Activated T-cell treated with anti-CD3 and anti-CD28 coated beads, Interleukin-2, amount 50 U/mL, for 72 hours (primary cell): ENCODE measurements at regions not wholly inside any gene's neighbourhood (a gene's known extent, or its start where the extent isn't known, plus 50 kb on each side); places are given as distances from the start of the nearest gene placed in this dataset.
"Not testable (repeated sequence)": the region's sequence is repeated elsewhere in the genome, so short reads cannot be mapped to it uniquely, and the experiment has no call there.

Experiments used
- ATAC-seq, 2 donors: fragments of 150-1000 bp; cut with Tn5 transposase; replicated peaks in 1 of 2; 2 replicates each; pipeline ENCODE4 v1.10.0; 2021; ENCODE audit warnings: moderate library complexity in 2 of 2, mild to moderate bottlenecking in 1 of 2
- DNase-seq, 2 donors: peaks; one replicate each; pipeline ENCODE4 v3.0.0; 2021 to 2022; ENCODE audit warnings: mixed read lengths in 1 of 2
- H3K27ac Mint-ChIP-seq: one replicate; pipeline ENCODE4 v1.8.0; 2022; ENCODE audit warnings: mild to moderate bottlenecking, moderate library complexity, mixed read lengths
- H3K27me3 Mint-ChIP-seq: one replicate; pipeline ENCODE4 v1.8.0; 2022; ENCODE audit warnings: low read depth, mixed read lengths
- H3K36me3 Mint-ChIP-seq, 2 donors: one replicate each; pipeline ENCODE4 v1.8.0; 2022; ENCODE audit warnings: mixed read lengths in 2 of 2, mild to moderate bottlenecking in 1 of 2; ENCODE audit not compliant: insufficient read depth in 2 of 2
- H3K4me1 Mint-ChIP-seq: one replicate; pipeline ENCODE4 v1.8.0; 2022; ENCODE audit warnings: low read depth, mixed read lengths
- H3K4me3 Mint-ChIP-seq, 2 donors: one replicate each; pipeline ENCODE4 v1.8.0; 2022; ENCODE audit warnings: mild to moderate bottlenecking in 2 of 2, mixed read lengths in 2 of 2, moderate library complexity in 2 of 2
- H3K9me3 Mint-ChIP-seq, 2 donors: one replicate each; pipeline ENCODE4 v1.8.0; 2022; ENCODE audit warnings: mixed read lengths in 2 of 2

DNA sequence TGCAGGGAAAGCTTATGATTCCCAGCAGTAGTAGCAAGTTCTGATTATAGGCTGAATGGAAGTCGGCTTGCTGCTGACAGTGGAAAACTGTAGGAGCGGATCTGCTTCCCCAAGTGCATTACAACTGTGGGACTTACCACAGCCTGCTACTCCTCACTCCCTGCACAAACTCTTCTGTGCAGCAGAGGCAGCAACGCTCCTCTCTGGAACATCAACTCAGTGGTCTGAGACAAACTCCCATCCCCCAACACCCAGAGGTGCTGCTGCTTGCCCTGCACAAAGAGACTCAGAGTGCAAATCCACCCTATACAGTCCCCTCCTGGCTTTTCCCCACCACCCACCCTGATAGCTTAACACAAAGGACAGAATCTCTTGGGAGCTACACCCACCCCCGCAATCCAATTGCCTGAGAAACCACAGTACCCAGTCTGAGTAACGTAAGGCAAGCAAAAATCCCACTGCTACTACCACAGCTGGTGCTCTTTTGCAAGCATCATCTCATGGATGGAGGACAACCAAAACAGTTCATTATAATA, 1455.2 kb downstream of the AMY1C start:
- Mint-ChIP-seq H3K36me3 (peaks cover 0 to 2% of the 10 kb centered on the region in 2 donors), H3K4me1 (no peaks in the 10 kb centered on the region), H3K9me3 (peaks cover 3 to 5% of the 10 kb centered on the region in 2 donors), H3K27ac (no peak overlapping the region), H3K27me3 (no peaks in the 10 kb centered on the region), H3K4me3 (no peak overlapping the region)
- DNase-seq (no peak), ATAC-seq (no peak)

DNA sequence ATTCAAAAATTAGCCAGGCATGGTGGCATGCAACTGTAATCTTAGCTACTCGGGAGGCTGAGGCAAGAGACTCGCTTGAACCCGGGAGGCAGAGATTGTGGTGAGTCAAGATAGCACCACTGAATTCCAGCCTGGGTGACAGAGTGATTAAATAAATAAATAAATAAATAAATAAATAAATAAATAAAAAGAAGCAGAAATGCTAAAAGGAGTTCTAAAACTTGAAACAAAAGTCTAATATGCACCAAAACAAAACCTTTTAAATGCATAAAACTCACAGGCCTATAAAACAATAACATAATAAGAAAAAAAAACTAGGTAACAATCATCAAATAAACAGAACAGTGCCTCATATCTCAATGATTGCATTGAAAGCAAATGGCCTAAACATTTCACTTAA, 1458.9 kb downstream of the AMY1C start:
- Mint-ChIP-seq H3K27me3 (no peaks in the 10 kb centered on the region), H3K36me3 (peaks cover 0 to 2% of the 10 kb centered on the region in 2 donors), H3K27ac (no peak overlapping the region), H3K4me3 (no peak overlapping the region), H3K4me1 (no peaks in the 10 kb centered on the region), H3K9me3 (peaks cover 3 to 9% of the 10 kb centered on the region in 2 donors)
- ATAC-seq (no peak), DNase-seq (no peak)

DNA sequence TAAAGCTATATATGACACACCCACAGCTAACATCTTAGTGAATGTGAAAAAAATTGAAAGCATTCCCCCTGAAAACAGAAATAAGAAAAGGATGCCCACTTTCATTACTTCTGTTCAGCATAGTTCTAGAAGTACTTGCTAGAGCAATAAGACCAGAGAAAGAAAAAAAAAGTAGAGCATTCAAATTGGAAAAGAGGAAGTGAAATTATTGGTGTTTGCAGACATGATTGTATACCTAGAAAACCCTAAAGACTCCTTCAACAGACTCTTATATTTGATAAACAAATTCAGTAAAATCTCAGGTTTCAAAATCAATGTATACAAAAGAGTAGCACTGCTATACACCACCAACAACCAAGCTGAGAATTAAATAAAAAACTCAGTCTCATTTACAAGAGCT, 1461.0 kb downstream of the AMY1C start:
- H3K4me3 Mint-ChIP-seq = no peak overlapping the region
- no peak for ATAC-seq

DNA sequence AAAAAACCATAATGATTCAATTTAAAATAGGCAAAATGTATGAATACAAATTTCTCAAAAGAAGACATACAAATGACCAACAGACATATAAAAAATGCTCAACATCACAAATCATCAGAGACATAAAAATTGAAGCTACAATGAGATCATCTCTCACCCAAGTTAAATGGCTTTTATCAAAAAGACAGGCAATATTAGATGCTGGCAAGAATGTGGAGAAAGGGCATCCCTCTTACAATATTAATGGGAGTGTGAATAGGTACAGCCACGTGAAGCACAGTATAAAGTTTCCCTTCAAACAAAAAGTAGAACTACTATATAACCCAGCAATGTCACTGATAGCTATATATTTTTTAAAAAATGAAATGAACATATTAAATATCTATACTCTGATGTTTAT, 1481.7 kb downstream of the AMY1C start:
- Mint-ChIP-seq H3K27ac (no peak overlapping the region), H3K4me1 (no peaks in the 10 kb centered on the region), H3K4me3 (no peak overlapping the region), H3K36me3 (peaks cover 0 to 2% of the 10 kb centered on the region in 2 donors), H3K9me3 (peaks cover 4 to 9% of the 10 kb centered on the region in 2 donors), H3K27me3 (no peaks in the 10 kb centered on the region)
- no peak for DNase-seq
- ATAC-seq = no peak

More for the DNA sequence above, 1461.0 kb downstream of the AMY1C start:
- Mint-ChIP-seq H3K27me3 (no peaks in the 10 kb centered on the region), H3K27ac (no peak overlapping the region), H3K4me1 (no peaks in the 10 kb centered on the region), H3K36me3 (peaks cover 0 to 2% of the 10 kb centered on the region in 2 donors), H3K9me3 (peaks cover 3 to 6% of the 10 kb centered on the region in 2 donors)
- no peak for DNase-seq

DNA sequence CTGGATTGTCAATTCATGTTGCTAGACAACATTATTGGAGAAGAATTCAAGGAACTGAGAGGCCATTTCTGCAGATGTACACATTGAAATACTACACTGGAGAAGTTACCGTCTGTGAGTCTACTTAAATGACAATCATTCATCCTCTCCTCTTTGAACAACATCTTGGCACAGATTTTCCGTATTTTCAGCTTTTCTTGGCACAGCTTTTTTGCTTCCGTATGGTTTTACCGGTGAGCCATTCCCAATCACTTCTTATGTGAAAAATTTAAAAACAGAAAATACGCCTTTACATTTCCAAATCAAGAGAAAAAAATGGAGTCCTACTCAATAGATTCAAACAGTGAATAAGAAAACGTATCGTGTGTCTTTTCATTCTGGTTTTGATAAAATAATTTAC, 1493.7 kb downstream of the AMY1C start:
- H3K4me1 Mint-ChIP-seq = no peaks in the 10 kb centered on the region
- no peak for DNase-seq
- no peak for ATAC-seq
- no peak overlapping the region for H3K4me3 Mint-ChIP-seq
- H3K36me3 Mint-ChIP-seq = peaks cover 0 to 2% of the 10 kb centered on the region in 2 donors
- peaks cover 7 to 10% of the 10 kb centered on the region in 2 donors for H3K9me3 Mint-ChIP-seq
- no peaks in the 10 kb centered on the region for H3K27me3 Mint-ChIP-seq
- H3K27ac Mint-ChIP-seq = no peak overlapping the region

DNA sequence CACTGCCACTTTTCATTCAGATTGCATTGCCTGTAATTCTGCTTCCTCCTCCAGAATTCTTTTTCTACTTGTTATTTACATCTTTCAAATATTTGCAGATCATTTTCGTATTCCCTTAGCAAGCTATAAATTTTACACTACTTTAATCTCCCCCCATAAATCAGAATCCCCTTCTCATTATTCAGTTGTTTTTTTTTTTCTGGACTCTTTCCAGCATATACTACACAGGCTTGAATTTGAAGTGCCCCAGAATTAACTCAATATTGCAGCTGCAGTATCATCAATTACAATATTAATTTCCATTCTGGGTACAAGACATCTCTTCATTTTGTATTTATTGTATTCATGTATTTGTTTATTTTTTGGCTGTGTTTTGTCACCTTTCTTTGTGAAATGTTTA, 1494.3 kb downstream of the AMY1C start:
- Mint-ChIP-seq H3K27me3 (no peaks in the 10 kb centered on the region), H3K4me1 (no peaks in the 10 kb centered on the region), H3K9me3 (peaks cover 5 to 12% of the 10 kb centered on the region in 2 donors), H3K36me3 (peaks cover 0 to 2% of the 10 kb centered on the region in 2 donors), H3K27ac (no peak overlapping the region), H3K4me3 (no peak overlapping the region)
- DNase-seq (no peak), ATAC-seq (no peak)

DNA sequence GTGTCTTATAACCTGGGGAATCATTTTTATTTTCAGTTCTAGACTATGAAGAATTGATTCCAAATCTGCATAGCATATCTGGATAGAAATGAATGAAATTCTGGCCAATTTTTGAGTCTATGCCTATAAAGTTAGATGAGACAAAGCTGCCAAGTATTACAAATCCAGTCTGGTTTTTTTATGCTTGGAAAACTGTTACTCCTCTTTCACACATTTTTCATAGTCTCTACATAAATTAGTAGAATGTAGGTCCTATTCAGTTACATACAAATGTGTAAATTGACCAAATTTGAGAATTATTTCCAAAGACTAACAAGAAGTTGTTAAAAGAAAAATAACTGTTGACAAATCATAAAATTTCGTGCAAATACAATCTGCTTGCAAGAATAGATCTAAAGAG, 1505.2 kb downstream of the AMY1C start:
- no peak for ATAC-seq
- Mint-ChIP-seq H3K4me1 (no peaks in the 10 kb centered on the region), H3K9me3 (peaks cover 11 to 14% of the 10 kb centered on the region in 2 donors), H3K4me3 (no peak overlapping the region), H3K36me3 (no peaks in the 10 kb centered on the region), H3K27me3 (no peaks in the 10 kb centered on the region), H3K27ac (no peak overlapping the region)
- no peak for DNase-seq

DNA sequence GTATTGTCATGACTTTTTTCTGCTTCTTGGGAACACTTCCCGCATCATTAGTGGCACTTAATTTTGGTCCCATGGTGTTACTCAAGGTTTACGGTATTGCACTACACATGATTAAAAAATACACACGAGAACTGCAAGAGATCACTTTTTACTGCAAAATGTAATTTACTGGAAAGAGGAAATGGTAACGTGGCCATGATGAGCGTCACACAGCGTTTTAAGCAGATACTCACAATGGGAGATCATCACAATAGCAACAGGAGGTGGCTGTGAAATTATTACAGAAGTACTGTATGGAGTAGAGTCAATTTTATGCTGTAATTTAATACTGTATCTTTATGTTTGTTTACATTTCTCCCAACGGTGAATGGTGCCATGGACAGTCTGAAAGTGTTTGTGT, 1510.3 kb downstream of the AMY1C start:
- Mint-ChIP-seq H3K4me3 (no peak overlapping the region), H3K9me3 (peaks cover 15 to 19% of the 10 kb centered on the region in 2 donors), H3K4me1 (no peaks in the 10 kb centered on the region), H3K27ac (no peak overlapping the region), H3K36me3 (peaks cover 2 to 7% of the 10 kb centered on the region in 2 donors), H3K27me3 (no peaks in the 10 kb centered on the region)
- DNase-seq = no peak
- no peak for ATAC-seq

DNA sequence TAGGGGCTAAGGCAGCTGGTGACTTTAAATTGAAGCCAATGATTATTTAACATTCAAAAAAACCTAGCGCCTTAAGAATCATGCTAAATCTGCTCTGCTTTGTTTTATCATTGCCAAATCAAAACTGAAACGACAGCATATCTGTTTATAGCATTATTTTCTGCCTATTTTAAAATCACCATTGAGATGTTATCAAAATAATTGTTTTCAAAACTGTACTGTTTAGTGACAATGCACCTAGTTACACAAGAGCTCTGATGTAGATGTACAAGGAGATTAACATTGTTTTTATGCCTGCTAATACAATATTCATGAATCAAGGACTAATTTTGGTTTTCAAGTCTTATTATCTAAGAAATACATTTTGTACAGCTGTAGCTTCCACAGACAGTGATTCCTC, 1521.3 kb downstream of the AMY1C start:
- DNase-seq = no peak
- H3K4me3 Mint-ChIP-seq = no peak overlapping the region
- peaks cover 0 to 4% of the 10 kb centered on the region in 2 donors for H3K36me3 Mint-ChIP-seq
- ATAC-seq = no peak
- no peaks in the 10 kb centered on the region for H3K27me3 Mint-ChIP-seq
- H3K4me1 Mint-ChIP-seq = no peaks in the 10 kb centered on the region
- H3K27ac Mint-ChIP-seq = no peak overlapping the region
- peaks cover 9 to 14% of the 10 kb centered on the region in 2 donors for H3K9me3 Mint-ChIP-seq

DNA sequence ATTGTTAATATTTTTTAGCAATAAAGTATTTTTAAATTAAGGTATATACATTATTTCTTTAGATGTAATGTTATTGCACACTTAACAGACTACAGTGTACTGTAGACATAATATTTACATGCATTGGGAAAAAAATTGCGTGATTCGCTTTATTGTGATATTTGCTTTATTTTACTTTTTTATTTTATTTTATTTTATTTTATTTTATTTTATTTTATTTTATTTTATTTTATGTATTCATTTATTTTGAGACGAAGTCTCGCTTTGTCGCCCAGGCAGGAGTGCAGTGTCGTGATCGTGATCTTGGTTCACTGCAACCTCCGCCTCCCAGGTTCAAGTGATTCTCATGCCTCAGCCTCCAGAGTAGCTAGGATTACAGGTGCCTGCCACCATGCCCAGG, 1522.7 kb downstream of the AMY1C start:
- not testable (repeated sequence) for H3K4me3 Mint-ChIP-seq, H3K27ac Mint-ChIP-seq, H3K27me3 Mint-ChIP-seq, H3K4me1 Mint-ChIP-seq, H3K36me3 Mint-ChIP-seq, ATAC-seq, DNase-seq
- H3K9me3 Mint-ChIP-seq = peaks cover 7 to 13% of the 10 kb centered on the region in 2 donors

DNA sequence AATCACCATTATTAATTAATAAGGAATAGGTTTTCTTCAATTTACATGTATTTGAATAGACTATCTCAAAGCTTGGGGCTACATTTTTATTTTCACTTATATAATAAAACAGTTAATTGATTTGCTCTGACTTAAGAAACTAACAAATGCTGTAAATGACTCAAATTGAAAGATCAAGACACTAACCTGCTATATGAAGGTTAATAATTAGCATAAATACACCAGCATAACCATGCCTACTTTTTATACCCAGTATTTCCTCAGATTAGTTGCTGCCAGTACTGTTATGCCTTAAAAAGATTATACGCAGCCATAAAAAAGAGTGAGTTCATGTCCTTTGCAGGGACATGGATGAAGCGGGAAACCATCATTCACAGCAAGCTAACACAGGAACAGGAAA, 1545.1 kb downstream of the AMY1C start:
- Mint-ChIP-seq H3K36me3 (no peaks in the 10 kb centered on the region), H3K9me3 (peaks cover 16 to 17% of the 10 kb centered on the region in 2 donors), H3K27ac (no peak overlapping the region), H3K4me1 (no peaks in the 10 kb centered on the region), H3K4me3 (no peak overlapping the region), H3K27me3 (no peaks in the 10 kb centered on the region)
- DNase-seq (no peak), ATAC-seq (no peak)

DNA sequence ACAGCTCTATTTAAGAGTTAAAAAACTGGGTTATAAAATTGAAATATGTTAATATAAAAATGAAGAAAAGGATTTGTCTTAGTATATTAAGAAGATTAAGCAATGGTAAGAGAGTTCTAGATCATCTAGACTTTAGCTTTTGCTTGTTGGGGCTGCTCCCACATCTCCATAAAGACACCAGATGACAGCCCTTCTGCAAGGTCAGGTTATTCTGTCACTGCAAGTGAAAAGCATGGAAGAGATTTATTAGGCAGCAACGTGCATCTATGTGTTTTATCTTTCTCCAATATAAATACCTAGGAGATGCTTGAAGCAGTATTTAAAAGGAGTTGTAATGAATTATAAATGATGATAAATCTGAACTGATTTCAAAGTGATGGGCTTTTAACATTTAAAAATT, 1560.4 kb downstream of the AMY1C start:
- ATAC-seq (no peak), DNase-seq (no peak)
- Mint-ChIP-seq H3K4me3 (no peak overlapping the region), H3K36me3 (peaks cover 0 to 2% of the 10 kb centered on the region in 2 donors), H3K27me3 (no peaks in the 10 kb centered on the region), H3K27ac (no peak overlapping the region), H3K9me3 (peaks cover 4 to 8% of the 10 kb centered on the region in 2 donors), H3K4me1 (no peaks in the 10 kb centered on the region)

DNA sequence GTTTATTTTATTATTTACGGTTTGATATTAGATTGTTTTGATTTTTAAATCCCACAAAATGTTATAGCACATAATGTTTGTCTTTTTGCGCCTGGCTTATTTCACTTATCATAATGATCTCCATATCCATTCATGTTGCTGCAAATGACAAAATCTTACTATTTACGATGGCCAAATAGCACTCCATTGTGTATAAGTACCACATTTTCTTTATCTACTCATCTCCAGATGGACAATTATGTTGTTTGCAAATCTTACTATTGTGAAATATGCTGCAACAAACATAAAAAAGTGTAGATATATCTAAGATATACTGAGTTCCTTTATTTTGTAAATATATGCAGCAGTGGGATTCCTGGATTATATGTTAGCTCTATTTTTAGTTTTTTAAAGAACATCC, 1568.3 kb downstream of the AMY1C start:
- no peak overlapping the region for H3K4me3 Mint-ChIP-seq
- H3K27me3 Mint-ChIP-seq = no peaks in the 10 kb centered on the region
- ATAC-seq (no peak), DNase-seq (no peak)
- H3K36me3 Mint-ChIP-seq = no peaks in the 10 kb centered on the region
- no peaks in the 10 kb centered on the region for H3K4me1 Mint-ChIP-seq
- H3K27ac Mint-ChIP-seq = no peak overlapping the region
- H3K9me3 Mint-ChIP-seq = peaks cover 6 to 10% of the 10 kb centered on the region in 2 donors

DNA sequence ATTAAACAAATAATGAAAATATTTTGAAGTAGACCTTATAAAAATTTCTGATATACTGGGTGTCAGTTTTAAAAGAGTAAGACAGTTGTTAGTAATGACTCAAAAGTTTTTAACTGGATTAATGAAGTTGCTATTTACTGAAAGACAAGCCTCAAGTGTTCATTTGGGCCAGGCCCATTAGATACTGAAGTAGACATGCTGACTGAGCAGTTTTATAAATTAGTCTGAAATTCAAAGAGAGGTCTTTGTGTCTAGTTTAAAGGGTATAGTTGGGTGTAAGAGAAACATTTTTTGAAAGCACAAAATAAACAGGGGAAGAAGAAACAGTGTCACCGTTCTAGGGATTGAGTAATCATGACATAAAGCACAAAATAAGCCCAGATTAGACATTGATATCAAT, 1577.2 kb downstream of the AMY1C start:
- Mint-ChIP-seq H3K4me3 (no peak overlapping the region), H3K9me3 (peaks cover 10 to 12% of the 10 kb centered on the region in 2 donors), H3K27me3 (no peaks in the 10 kb centered on the region), H3K4me1 (no peaks in the 10 kb centered on the region), H3K27ac (no peak overlapping the region), H3K36me3 (peaks cover 0 to 2% of the 10 kb centered on the region in 2 donors)
- no peak for ATAC-seq
- DNase-seq = no peak
